ENCODE measurements at regions not wholly inside any gene's neighbourhood (a gene's known extent, or its start where the extent isn't known, plus 50 kb on each side); places are given as distances from the start of the nearest gene placed in this dataset.
A peak's percentile ranks its signal among the peaks of the same experiment; 100 is the strongest.

GRCh38 chr15:38144921-38145320 is 107.7 kb upstream of the SPRED1 start:
- WGBS (ENCODE audit: insufficient coverage) = no CpG with 5 or more reads among the region's 1 CpG
- H3K36me3 ChIP-seq (ENCODE audit: control insufficient read depth, insufficient read depth, low read length) = no peaks in the 10 kb centered on the region
- H3K27ac ChIP-seq (ENCODE audit: low read length) = no peak overlapping the region
- peak; percentile 72 for DNase-seq
- H3K4me1 ChIP-seq (ENCODE audit: control insufficient read depth, insufficient read depth, low read length) = no peaks in the 10 kb centered on the region
- no peaks in the 10 kb centered on the region for H3K27me3 ChIP-seq (ENCODE audit: control insufficient read depth, insufficient read depth, low read length)
- H3K9me3 ChIP-seq (replicated peaks; ENCODE audit: control insufficient read depth, low read depth, low read length) = peaks cover 2% of the 10 kb centered on the region
- H3K4me3 ChIP-seq (ENCODE audit: low read length) = no peak overlapping the region

GRCh38 chr15:38145651-38146111 is 107.0 kb upstream of the SPRED1 start:
- Histone ChIP-seq H3K36me3 (ENCODE audit: control insufficient read depth, insufficient read depth, low read length) (no peaks in the 10 kb centered on the region), H3K9me3 (replicated peaks; ENCODE audit: control insufficient read depth, low read depth, low read length) (peaks cover 7% of the 10 kb centered on the region), H3K27ac (ENCODE audit: low read length) (no peak overlapping the region), H3K27me3 (ENCODE audit: control insufficient read depth, insufficient read depth, low read length) (no peaks in the 10 kb centered on the region), H3K4me3 (ENCODE audit: low read length) (no peak overlapping the region), H3K4me1 (ENCODE audit: control insufficient read depth, insufficient read depth, low read length) (no peaks in the 10 kb centered on the region)
- no peak for DNase-seq
- 58% methylated on average over 5 of the region's 5 CpGs for WGBS (ENCODE audit: insufficient coverage)

- Histone ChIP-seq H3K9me3 (replicated peaks; ENCODE audit: control insufficient read depth, low read depth, low read length) (peaks cover 14% of the 10 kb centered on the region), H3K4me1 (ENCODE audit: control insufficient read depth, insufficient read depth, low read length) (no peaks in the 10 kb centered on the region), H3K4me3 (ENCODE audit: low read length) (no peak overlapping the region), H3K36me3 (ENCODE audit: control insufficient read depth, insufficient read depth, low read length) (no peaks in the 10 kb centered on the region), H3K27me3 (ENCODE audit: control insufficient read depth, insufficient read depth, low read length) (no peaks in the 10 kb centered on the region), H3K27ac (ENCODE audit: low read length) (no peak overlapping the region)
- no CpG with 5 or more reads among the region's 2 CpGs for WGBS (ENCODE audit: insufficient coverage)
- DNase-seq = no peak
Measured at GRCh38 chr15:38147246-38147645, 105.4 kb upstream of the SPRED1 start.

DNA sequence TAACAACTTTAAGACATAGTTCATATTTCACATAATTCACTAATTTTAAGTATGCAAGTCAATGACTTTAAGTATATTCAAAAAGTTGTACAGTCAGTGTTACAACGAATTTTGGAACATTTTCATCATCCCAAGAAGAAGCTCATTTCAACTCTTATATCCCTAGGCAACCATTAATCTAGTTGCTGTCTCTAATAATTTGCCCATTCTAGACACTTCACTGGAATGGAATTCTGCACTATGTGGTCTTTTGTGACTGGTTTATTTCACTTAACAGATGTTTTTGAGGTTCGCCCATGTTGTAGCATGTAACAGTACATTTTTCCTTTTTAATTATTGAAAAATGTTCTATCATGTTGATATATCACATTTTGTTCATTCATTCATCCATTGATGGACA is 104.2 kb upstream of the SPRED1 start:
- no peak for DNase-seq
- H3K9me3 ChIP-seq (replicated peaks; ENCODE audit: control insufficient read depth, low read depth, low read length) = peaks cover 14% of the 10 kb centered on the region
- no peaks in the 10 kb centered on the region for H3K27me3 ChIP-seq (ENCODE audit: control insufficient read depth, insufficient read depth, low read length)
- H3K4me1 ChIP-seq (ENCODE audit: control insufficient read depth, insufficient read depth, low read length) = no peaks in the 10 kb centered on the region
- no CpG with 5 or more reads among the region's 2 CpGs for WGBS (ENCODE audit: insufficient coverage)
- H3K36me3 ChIP-seq (ENCODE audit: control insufficient read depth, insufficient read depth, low read length) = no peaks in the 10 kb centered on the region
- no peak overlapping the region for H3K27ac ChIP-seq (ENCODE audit: low read length)
- H3K4me3 ChIP-seq (ENCODE audit: low read length) = no peak overlapping the region

GRCh38 chr15:38149315-38149714 is 103.3 kb upstream of the SPRED1 start:
- no peaks in the 10 kb centered on the region for H3K4me1 ChIP-seq (ENCODE audit: control insufficient read depth, insufficient read depth, low read length)
- no peaks in the 10 kb centered on the region for H3K36me3 ChIP-seq (ENCODE audit: control insufficient read depth, insufficient read depth, low read length)
- no peak for DNase-seq
- peaks cover 14% of the 10 kb centered on the region for H3K9me3 ChIP-seq (replicated peaks; ENCODE audit: control insufficient read depth, low read depth, low read length)
- no peak overlapping the region for H3K27ac ChIP-seq (ENCODE audit: low read length)
- no CpG with 5 or more reads among the region's 4 CpGs for WGBS (ENCODE audit: insufficient coverage)
- no peak overlapping the region for H3K4me3 ChIP-seq (ENCODE audit: low read length)
- no peaks in the 10 kb centered on the region for H3K27me3 ChIP-seq (ENCODE audit: control insufficient read depth, insufficient read depth, low read length)

- WGBS (ENCODE audit: insufficient coverage) = 75% methylated on average over 1 of the region's 1 CpG
- Histone ChIP-seq H3K36me3 (ENCODE audit: control insufficient read depth, insufficient read depth, low read length) (no peaks in the 10 kb centered on the region), H3K4me1 (ENCODE audit: control insufficient read depth, insufficient read depth, low read length) (no peaks in the 10 kb centered on the region), H3K27ac (ENCODE audit: low read length) (no peak overlapping the region), H3K27me3 (ENCODE audit: control insufficient read depth, insufficient read depth, low read length) (no peaks in the 10 kb centered on the region), H3K4me3 (ENCODE audit: low read length) (no peak overlapping the region), H3K9me3 (replicated peaks; ENCODE audit: control insufficient read depth, low read depth, low read length) (peaks cover 14% of the 10 kb centered on the region)
- no peak for DNase-seq
Measured at GRCh38 chr15:38150148-38150547, 102.5 kb upstream of the SPRED1 start.

- Histone ChIP-seq H3K36me3 (ENCODE audit: control insufficient read depth, insufficient read depth, low read length) (no peaks in the 10 kb centered on the region), H3K9me3 (replicated peaks; ENCODE audit: control insufficient read depth, low read depth, low read length) (peaks cover 14% of the 10 kb centered on the region), H3K4me1 (ENCODE audit: control insufficient read depth, insufficient read depth, low read length) (no peaks in the 10 kb centered on the region), H3K27ac (ENCODE audit: low read length) (no peak overlapping the region), H3K4me3 (ENCODE audit: low read length) (no peak overlapping the region), H3K27me3 (ENCODE audit: control insufficient read depth, insufficient read depth, low read length) (no peaks in the 10 kb centered on the region)
- no peak for DNase-seq
- no CpG with 5 or more reads among the region's 2 CpGs for WGBS (ENCODE audit: insufficient coverage)
Measured at GRCh38 chr15:38150794-38151193, 101.8 kb upstream of the SPRED1 start.

DNA sequence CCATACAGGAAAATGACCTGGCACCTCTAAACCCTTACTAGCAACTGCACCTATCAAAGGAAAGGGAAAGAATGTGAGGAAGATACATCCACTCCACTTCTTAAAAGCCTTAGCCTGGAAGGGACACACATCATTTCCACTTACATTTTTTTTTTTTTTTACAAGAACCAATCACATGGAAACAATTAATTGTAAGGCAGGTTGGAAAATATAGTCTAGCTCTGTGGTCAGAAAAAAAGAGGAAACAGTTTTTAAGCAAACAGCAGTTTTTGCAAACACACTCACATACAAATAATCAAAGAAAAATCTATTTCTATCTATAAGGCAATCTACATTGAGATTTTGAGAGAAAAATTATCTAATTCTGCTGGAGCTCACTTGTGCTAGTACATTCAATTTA is 98.9 kb upstream of the SPRED1 start:
- peaks cover 14% of the 10 kb centered on the region for H3K9me3 ChIP-seq (replicated peaks; ENCODE audit: control insufficient read depth, low read depth, low read length)
- H3K36me3 ChIP-seq (ENCODE audit: control insufficient read depth, insufficient read depth, low read length) = no peaks in the 10 kb centered on the region
- H3K27ac ChIP-seq (ENCODE audit: low read length) = no peak overlapping the region
- H3K27me3 ChIP-seq (ENCODE audit: control insufficient read depth, insufficient read depth, low read length) = no peaks in the 10 kb centered on the region
- H3K4me3 ChIP-seq (ENCODE audit: low read length) = no peak overlapping the region
- DNase-seq = peak; percentile 39
- no peaks in the 10 kb centered on the region for H3K4me1 ChIP-seq (ENCODE audit: control insufficient read depth, insufficient read depth, low read length)

DNA sequence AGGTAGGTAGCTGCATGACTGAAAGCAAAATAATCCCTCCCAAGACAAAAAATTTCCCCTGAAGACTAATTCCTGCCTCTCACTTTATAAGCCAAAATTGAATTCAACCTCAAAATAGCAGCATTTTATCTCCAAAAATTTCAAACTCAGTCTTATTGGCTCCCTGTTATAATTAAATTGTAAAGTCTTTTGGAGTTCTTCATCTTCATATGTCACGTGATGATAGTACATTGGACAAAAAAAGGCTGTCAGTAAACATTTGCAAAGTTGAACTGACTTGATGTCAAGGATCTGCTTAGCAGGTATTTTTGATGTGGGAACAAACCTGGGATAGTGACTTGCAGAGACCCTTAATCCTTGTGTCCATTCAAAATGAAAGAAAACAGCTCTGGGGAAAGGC is 98.4 kb upstream of the SPRED1 start:
- Histone ChIP-seq H3K36me3 (ENCODE audit: control insufficient read depth, insufficient read depth, low read length) (no peaks in the 10 kb centered on the region), H3K4me3 (ENCODE audit: low read length) (no peak overlapping the region), H3K9me3 (replicated peaks; ENCODE audit: control insufficient read depth, low read depth, low read length) (peaks cover 14% of the 10 kb centered on the region), H3K27ac (ENCODE audit: low read length) (no peak overlapping the region), H3K27me3 (ENCODE audit: control insufficient read depth, insufficient read depth, low read length) (no peaks in the 10 kb centered on the region), H3K4me1 (ENCODE audit: control insufficient read depth, insufficient read depth, low read length) (no peaks in the 10 kb centered on the region)
- no peak for DNase-seq
- no CpG with 5 or more reads among the region's 1 CpG for WGBS (ENCODE audit: insufficient coverage)

- DNase-seq = no peak
- Histone ChIP-seq H3K4me3 (ENCODE audit: low read length) (no peak overlapping the region), H3K9me3 (replicated peaks; ENCODE audit: control insufficient read depth, low read depth, low read length) (peaks cover 12% of the 10 kb centered on the region), H3K27ac (ENCODE audit: low read length) (no peak overlapping the region), H3K36me3 (ENCODE audit: control insufficient read depth, insufficient read depth, low read length) (no peaks in the 10 kb centered on the region), H3K4me1 (ENCODE audit: control insufficient read depth, insufficient read depth, low read length) (no peaks in the 10 kb centered on the region), H3K27me3 (ENCODE audit: control insufficient read depth, insufficient read depth, low read length) (no peaks in the 10 kb centered on the region)
- WGBS (ENCODE audit: insufficient coverage) = no CpG with 5 or more reads among the region's 3 CpGs
Measured at GRCh38 chr15:38154837-38155236, 97.8 kb upstream of the SPRED1 start.

DNA sequence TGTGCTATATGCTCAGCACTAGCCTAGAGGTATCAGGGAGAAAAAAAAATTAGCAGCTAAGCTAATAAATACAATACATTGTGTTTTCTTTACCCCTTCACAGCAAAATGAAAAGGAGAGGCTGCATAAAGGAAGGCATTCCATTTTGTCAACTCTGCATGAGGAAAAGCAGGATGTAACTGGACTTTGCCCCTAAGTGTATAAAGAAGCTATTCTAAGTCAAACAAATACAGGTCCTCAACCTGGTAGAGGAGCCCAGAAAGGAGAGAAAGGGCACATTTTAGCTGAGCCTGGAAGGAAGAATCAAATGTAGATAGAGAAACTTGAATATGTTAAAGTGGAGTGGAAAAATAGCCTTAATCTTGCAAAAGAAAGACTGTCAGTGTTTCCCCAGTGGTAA is 89.0 kb upstream of the SPRED1 start:
- Histone ChIP-seq H3K4me1 (ENCODE audit: control insufficient read depth, insufficient read depth, low read length) (no peaks in the 10 kb centered on the region), H3K4me3 (ENCODE audit: low read length) (no peak overlapping the region), H3K9me3 (replicated peaks; ENCODE audit: control insufficient read depth, low read depth, low read length) (no peaks in the 10 kb centered on the region), H3K36me3 (ENCODE audit: control insufficient read depth, insufficient read depth, low read length) (no peaks in the 10 kb centered on the region), H3K27ac (ENCODE audit: low read length) (no peak overlapping the region), H3K27me3 (ENCODE audit: control insufficient read depth, insufficient read depth, low read length) (no peaks in the 10 kb centered on the region)
- DNase-seq = no peak

All from muscle of leg (tissue), 3 donors.